HG02870 (cell line): ENCODE measurements at regions not wholly inside any gene's neighbourhood (a gene's known extent, or its start where the extent isn't known, plus 50 kb on each side); places are given as distances from the start of the nearest gene placed in this dataset.
"Not testable (repeated sequence)": the region's sequence is repeated elsewhere in the genome, so short reads cannot be mapped to it uniquely, and the experiment has no call there.

Experiments
- ATAC-seq: cut with Tn5 transposase; IDR thresholded peaks from one replicate; pipeline ENCODE4 v1.9.1; 2021; ENCODE audit warnings: mild to moderate bottlenecking, moderate library complexity; ENCODE audit not compliant: unreplicated experiment

DNA sequence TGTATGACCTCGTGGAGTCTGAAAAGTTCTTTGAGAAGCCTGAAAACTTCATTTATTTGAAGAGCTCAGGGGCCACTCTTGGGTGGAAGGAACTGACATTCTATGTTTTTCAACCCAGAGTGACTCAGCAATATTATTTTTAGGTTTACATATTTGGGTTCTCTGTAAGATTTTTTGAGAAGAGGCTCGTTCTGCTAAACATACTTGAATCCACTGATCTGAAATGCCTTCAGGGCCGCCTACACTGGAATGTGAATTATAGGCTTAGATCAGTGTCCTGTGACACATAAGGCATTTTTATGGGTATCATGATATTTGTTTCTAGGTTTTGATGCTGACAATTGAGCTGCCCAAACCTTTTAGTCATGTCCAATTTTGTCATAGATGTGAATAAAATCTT, 86.2 kb downstream of the PSAT1 start:
- no peak for ATAC-seq

DNA sequence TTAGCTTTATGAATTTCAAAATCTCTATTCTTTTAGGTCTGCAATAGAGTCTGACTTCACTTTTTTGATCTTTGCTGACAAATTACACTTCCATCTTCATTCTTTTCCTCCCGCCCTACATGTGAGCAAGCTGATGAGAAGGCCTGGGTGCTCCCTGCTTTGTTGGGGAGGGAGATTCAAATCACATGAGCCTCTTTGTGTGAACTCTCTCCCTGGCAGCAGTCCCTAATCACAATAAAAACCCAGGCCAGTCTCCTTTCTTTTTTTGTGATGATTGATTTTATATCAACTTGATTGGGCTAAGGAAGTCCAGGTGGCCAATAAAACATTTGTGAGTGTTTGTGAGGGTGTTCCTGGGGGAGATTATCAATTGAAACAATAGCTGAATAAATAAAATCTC, 89.4 kb downstream of the PSAT1 start:
- ATAC-seq: no peak

DNA sequence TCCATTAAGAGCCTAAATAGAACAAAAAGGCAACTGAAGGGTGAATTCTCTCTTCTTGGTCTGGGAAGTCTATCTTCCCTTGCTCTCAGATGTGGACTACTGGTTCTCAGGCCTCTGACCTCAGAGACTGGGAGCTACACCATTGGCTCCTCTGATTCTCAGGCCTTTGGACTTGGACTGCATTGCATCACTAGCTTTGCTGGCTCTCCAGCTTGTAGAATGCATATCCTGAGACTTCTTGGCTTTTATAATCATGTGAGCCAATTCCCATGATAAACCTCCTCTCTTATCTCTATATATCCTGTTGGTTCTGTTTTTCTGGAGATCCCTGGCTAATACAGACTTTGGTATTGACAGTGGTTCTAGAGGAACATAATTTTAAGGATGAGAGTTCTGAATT, 89.8 kb downstream of the PSAT1 start:
- ATAC-seq: no peak

DNA sequence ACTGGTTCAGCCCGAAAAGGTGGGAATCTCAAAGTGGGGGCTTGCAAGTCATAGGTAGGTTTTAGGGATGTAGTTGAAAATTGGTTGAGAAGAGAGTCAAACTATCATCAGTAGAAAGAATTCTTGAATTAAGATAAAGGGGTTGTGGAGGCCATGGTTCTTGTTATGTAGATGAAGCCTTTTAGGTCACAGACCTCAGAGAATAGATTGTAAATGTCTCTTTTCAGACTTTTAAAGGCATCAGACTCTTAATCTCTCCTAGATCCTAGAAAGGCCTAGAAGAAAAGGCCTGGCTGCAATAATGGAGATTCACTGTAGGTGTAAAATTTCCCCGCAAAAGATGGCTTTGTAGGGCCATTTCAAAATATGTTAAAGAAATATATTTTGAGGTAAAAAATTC, 96.4 kb downstream of the PSAT1 start:
- ATAC-seq: no peak

DNA sequence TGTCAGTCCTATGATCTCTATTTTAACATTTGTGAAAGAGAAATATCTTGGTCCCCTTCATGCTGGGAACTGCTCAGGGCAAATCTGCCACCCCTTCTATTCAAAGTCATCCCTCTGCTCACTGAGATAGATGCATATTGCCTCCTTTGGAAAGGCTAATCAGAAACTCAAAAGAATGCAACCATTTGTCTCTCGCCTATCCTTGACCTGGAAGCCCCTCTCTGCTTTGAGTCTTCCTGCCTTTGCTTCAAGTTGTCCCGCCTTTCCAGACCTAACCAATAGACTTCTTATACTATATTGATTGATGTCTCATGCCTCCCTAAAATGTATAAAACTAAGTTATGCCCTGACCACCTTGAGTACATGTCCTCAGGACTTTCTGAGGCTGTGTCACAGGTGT, 97.0 kb downstream of the PSAT1 start:
- no peak for ATAC-seq

DNA sequence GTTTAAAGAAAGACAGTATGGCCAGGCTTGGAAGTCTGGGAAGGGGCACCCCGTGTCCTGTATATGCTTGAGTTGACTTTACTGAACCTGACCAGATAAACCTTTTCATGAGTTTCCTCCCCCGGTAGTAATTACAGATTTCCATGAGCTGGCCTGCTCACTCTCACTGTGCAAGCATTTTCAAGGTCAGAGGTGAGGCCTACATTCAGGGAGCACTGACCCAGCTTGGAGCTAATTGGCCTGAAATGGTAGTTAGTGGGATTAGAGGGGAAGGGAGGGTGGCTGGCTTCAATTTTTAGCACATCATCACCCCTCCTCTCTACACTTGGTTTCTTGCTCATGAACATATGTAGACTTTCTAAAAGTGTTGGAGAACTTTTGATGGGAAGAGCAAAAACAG, 99.2 kb downstream of the PSAT1 start:
- no peak for ATAC-seq

DNA sequence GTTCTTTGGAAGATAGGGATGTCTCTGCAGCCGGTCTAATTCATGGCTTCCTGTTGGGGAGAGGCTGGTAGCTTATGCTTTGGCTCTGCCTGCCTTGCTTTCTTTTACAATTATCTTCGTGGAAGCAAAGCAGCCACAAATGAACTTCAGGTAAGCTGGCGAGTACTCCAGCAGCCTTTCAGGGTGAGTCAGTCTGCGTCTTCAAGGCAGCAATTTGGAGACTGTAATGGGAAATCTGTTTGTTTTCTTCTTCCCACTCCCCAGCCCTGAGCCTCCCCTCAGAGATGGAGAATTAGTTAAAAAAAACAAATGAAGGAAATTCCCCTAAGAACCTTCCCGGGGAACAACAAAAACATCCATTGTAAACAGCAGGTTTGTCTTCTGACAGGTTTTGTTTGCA, 100.1 kb downstream of the PSAT1 start:
- ATAC-seq: no peak

DNA sequence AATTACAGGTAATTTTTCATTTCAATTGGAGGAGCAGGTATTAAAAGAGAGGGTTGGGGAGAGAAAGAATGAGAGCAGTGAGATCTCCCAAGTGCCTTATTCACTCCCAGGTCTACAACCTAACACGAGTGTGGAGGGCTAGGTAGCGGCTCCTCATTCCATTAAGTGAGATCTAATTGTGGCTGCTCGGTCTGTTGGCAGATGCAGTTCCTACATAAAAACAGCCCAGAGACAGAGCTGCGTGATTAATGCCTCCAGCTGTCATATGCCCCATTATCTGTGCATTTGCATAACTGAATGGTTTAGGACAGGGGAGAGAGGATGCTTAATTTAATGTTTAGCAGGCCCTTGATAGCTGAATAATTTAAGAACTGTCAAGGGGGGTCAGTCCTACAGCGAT, 100.5 kb downstream of the PSAT1 start:
- ATAC-seq: no peak

DNA sequence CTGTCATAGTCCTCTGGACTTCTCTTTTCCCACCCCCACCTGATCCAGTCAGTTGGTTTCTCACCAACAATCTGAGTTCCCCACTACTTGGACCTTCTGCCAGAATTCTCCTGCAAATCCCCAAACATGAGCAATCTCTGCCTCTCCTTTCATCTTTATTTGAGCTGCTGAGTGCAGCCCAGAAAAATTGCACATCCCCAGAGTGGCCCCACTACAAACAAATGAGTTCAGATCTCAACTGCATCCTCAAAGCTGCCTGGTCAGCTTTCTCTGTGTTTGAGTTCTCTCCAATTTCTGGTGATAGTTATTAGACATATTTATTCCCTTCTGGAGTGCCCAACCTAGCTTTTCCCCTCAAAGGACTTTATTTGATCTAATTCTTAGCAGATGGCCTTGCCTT, 102.2 kb downstream of the PSAT1 start:
- ATAC-seq: no peak

DNA sequence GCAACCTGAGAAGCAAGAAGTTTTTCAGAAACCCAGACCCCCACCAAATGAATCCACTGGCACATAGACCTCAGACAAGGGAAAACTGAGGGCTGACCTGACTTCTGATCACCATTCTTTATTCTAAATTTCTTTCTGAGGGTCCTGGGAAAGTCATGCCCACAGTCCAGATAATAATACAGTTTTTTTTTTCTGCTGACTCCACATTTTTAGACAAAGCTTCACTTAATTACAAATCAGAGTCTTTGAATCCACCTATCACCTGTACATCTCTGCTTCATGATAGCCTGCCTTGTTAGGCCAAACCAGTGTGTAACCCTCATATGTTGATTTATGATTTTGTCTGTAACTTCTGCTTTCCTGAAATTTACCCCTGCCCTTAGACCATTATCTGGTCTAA, 103.6 kb downstream of the PSAT1 start:
- ATAC-seq: no peak

DNA sequence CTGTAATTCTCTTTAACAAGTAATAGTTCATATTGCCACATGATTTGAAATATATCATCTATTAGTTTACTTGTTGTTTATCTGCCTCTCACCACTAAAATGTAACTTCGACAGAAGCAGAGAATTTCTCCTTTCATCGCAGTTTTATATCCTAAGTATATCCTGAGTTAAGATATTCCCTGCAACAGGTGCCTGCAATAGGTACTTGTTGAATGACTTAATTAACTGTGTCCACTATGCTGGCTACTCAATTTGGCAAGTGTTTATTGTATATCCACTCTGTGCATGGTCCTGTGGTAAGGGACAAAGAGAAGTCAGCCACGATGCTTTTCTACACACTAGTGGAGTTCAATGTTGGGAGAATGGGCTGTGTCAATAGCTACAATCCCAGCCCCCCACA, 108.5 kb downstream of the PSAT1 start:
- ATAC-seq: no peak

DNA sequence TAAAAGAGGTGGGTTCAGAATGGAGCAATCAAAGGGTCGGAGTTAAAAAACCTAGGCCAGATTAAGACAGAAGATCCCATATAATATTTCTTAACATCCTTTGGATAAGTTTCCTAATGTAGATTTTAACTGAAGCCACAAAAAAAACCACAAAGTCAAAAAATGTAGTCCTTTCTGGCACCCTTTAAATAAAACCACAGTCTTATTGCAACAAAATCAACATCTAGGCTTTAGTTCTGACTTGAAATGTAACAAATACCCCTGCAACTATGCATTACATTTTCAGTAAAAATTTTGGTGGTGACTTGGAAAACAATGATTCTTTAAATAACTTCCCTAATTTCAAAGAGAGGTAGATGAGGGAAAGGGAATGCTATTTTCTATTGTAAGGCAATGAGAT, 109.2 kb downstream of the PSAT1 start:
- ATAC-seq: no peak

DNA sequence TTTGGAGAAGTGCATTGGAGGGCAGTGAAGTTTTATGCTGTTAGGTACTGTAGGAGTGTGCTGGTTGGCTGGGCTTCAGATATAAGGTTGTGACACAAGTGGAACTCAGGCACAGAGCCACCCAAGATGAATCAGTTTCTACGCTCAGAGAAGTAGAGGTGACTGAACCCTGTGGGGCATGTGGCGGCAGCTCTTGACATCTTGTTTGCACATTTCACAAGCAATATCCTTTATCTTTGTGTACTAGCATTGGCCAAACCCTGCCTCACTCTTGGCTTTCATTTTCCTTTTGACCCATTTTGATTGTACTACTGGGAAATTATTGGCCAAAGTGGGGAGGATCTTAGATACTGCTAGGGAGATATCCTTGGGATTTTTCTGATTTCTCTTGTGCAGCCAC, 110.0 kb downstream of the PSAT1 start:
- no peak for ATAC-seq

DNA sequence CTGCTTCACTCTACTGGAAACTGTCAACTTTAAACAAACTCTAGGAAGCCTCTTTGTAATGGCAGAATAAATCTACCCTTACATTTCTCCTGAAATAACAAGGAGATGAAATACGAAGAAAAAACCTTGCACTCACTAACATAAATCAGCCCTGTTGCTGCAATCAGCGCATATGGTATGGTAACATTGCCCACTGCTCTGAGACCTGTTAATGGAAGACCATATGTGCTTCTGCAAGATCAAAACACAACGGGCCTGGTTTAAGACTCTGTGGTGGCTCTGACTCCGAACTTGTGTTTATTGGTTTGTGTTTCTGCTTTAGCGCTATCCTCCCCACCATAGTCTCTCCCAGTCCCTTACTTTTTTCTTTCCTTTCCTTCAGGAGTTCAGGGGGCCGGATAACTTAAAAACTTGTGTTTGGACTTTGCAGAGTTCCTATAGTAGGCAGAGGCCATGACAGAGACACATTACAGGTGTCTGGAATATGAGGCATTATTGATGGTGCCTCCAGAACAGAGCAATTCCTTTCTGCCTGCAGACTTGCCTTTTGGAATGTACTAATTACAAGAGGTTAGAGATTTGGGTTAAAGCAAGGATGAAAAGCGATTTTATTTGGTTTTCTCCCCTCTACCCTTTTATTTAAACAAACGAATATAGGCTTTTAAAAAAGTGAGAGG, 110.8 kb downstream of the PSAT1 start:
- ATAC-seq: no peak

DNA sequence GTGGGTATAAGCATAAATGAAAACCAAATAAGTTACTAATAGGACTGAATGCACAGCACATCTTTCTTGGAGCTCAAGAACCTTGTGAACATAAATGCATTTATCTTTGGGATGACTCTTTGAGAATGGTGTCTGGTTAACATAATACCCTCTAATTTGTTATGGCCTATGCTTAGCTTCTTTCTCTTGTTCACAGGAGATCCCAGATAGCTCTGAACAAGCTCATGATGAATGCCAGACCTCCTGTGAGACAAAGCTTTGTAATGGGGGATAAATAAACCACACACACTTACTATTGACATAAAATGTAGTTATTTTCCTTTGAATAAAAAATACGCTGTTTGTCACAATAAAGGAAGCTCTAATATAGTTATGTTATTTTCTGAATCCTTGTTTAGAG, 111.5 kb downstream of the PSAT1 start:
- no peak for ATAC-seq

DNA sequence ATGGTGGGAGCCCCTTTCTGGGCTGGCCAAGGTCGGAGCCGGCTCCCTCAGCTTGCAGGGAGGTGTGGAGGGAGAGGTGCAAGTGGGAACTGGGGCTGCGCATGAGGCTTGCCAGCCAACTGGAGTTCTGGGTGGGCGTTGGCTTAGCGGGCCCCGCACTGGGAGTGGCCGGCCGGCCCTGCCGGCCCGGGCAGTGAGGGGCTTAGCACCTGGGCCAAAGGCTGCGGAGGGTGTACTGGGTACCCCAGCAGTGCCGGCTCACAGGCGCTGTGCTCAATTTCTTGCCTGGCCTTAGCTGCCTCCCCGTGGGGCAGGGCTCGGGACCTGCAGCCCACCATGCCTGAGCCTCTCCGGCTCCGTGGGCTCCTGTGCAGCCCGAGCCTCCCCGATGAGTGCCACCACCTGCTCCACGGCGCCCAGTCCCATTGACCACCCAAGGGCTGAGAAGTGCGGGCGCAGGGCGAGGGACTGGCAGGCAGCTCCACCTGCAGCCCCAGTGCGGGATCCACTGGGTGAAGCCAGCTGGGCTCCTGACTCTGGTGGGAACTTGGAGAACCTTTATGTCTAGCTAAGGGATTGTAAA, 113.1 kb downstream of the PSAT1 start:
- ATAC-seq: not testable (repeated sequence)

DNA sequence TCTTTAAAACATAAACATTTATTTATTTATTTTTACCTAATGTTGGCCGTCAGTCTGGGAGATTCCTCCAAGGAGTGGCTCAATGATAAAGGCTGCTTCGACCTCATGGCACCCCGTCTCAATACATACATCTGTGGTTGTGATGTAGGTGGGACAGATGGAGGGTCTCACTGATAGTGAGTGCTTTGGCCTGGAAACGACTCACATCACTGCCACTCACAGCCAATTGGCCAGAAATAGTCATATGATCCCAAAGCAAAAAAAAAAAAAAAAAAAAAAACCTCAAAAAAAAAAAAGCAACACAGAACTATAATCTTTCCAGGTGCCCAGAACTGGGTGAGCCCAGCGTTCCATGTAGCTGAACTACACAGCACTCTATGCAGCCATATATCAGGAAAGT, 125.4 kb downstream of the PSAT1 start:
- no peak for ATAC-seq

DNA sequence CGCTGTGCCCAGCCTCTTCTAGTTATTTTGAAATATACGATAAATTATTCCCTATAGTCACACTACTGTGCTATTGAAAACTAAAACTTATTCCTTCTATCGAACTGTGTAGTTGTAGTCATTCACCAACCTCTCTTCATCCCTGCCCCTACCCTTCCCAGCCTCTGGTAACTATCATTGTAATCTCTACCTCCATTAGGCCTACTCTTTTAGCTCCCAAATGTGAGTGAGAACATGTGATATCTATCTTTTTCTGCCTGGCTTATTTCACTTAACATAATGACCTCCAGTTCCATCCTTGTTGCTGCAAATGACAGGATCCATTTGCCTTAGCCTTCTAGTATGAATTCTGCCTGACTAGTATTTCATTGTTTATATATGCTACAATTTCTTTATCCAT, 127.4 kb downstream of the PSAT1 start:
- no peak for ATAC-seq

DNA sequence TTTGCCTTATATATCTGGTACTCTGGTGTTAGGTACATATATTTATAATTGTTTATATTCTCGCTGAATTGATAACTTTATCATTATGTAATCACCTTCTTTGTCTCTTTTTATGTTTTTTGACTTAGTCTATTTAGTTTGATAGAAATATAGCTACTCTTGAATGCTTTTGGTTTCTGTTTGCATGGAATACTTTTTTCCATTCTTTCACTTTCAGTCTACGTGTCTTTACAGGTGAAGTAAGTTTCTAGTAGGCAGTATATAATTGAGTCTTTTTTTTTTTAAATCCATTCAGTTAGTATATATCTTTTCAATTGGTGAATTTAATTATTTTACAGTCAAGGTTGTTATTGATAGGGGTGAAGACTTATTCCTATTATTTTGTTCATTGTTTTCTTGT, 131.7 kb downstream of the PSAT1 start:
- no peak for ATAC-seq

DNA sequence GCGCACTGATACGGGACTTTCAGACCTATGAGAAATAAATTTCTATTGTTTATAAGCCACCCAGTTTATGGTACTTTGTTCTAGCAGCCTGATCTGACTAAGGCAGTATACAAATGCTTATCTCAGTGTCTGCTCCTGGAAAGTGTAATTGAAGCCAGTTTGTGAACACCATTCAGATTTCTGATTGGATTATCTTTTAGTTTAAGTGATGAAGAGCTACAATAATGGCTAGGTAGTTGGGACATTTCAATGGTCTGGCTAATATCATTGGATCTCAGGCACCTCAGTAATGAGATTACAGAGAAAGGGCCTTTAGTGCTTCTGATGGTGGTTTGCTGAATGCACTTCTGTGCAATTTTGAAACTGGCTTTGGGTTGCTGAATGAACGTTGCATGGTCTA, 133.5 kb downstream of the PSAT1 start:
- ATAC-seq: no peak

DNA sequence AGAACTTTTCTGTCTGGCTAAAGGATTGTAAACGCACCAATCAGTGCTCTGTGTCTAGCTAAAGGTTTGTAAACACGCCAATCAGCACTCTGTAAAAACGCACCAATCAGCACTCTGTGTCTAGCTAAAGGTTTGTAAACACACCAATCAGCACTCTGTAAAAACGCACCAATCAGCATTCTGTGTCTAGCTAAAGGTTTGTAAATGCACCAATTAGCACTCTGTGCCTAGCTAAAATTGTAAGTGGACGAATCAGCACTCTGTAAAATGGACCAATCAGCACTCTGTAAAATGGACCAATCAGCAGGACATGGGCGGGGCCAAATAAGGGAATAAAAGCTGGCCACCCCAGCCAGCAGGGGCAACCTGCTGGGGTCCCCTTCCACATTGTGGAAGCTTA, 134.1 kb downstream of the PSAT1 start:
- not testable (repeated sequence) for ATAC-seq

DNA sequence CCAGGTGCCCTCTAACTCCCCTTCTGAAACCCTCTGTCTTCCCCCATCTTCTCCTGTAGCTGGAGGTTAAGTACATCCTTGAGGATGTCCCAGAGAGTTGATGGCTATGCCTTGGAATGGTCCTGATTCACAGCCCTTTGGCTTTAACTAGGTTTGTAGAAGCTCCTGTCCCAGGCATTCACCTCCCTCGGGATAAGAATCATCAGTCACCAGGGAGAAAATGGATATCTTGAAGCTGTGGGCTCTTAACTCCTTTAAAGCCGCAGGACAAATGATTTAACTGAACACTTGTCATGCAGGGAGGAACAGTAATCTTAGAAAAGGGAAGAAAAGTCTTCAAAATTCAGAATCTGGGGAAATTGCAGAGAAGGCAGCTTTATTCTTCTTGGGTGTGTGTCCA, 139.9 kb downstream of the PSAT1 start:
- ATAC-seq: no peak

DNA sequence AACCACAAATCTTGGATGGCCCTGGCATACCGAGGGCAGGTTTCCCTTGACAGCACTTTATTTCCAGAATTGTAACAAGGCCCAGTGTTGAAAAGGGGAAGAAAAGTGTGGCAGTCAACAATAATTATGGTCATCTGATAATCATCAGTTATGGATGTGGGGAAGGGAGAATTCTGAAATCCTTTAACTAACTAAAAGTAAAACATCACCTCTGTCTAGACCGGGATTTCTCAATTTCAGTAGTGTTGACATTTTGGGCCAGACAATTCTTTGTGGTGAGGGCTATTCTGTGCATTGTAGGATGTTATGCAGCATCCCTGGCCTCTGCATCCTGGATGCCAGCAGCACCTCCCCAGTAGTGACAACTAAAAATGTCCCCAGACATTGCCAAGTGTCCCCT, 140.4 kb downstream of the PSAT1 start:
- no peak for ATAC-seq
